ENCODE measurements at regions not wholly inside any gene's neighbourhood (a gene's known extent, or its start where the extent isn't known, plus 50 kb on each side); places are given as distances from the start of the nearest gene placed in this dataset.

DNA sequence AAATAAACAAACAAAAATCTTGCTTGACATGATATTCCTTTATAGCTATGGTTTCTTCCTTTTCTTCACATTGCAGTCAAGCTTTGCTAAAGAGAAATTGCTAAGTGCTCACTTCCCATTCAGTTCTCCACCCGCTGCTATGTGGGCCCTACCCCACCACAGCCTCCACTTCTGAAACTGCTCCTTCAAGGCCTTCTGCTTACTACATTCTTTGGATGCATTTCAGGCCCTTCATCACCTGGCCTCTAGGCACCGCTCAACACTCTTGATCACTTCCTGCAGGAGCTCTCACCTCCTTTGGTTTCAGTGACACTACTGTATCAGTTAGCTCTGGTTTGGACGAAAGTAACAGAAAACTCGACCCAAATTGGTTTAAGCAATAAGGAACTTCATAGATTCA lies 72.4 kb downstream of the KLF5 start:
- DNase-seq (ENCODE audit: low read depth in 2 of 2), result no peak

GRCh38 chr13:73129023-73129422 lies 70.2 kb downstream of the KLF5 start:
- no peak for DNase-seq (ENCODE audit: low read depth in 2 of 2)
